ENCODE measurements at regions not wholly inside any gene's neighbourhood (a gene's known extent, or its start where the extent isn't known, plus 50 kb on each side); places are given as distances from the start of the nearest gene placed in this dataset.

DNA sequence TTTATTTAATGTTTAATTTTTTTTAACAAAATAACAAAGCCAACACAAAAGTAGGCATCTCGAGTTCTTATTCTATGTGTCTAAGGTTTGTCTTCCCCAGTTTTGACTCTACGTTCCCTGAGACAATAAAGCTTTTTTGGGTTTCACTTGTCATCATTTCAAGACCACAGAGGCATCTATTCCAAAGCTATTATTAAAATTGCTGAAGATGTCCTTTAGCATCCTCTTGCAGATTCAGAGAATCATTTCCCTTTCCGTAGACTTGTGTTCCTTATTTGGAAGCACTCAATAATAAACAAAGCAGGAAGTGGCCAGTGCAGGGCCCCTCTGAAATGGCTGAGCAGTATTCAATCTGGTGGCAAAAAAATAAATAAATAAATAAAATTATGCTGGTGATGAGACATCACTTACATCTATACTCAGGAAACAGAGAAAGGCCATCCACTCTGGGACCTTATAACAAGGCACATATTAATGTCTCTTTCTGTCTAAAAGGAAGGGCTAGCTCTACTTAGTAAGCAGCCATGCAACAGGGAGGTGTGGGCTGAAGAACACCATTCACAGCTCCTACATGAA, 362.3 kb downstream of the WDR72 start:
- DNase-seq: no peak

DNA sequence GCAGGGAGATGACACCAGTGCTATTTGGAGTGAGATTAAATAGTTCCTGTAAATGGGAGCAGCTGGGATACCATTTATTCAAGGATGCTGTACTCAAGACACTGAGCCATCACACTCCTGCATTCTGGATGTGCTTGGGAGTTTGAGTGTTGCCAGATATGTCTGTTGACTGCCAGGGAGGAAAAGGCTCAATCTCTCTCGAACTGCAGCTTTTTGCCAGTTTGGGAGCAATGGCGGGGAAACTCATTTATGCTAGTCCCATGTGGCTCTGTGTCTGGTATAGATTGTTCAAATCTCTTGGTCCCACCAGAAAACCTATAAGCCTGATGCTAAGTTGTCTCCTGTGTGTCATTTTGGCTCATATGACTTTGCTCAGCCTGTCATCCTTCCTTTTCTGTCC, 363.6 kb downstream of the WDR72 start:
- DNase-seq: no peak

DNA sequence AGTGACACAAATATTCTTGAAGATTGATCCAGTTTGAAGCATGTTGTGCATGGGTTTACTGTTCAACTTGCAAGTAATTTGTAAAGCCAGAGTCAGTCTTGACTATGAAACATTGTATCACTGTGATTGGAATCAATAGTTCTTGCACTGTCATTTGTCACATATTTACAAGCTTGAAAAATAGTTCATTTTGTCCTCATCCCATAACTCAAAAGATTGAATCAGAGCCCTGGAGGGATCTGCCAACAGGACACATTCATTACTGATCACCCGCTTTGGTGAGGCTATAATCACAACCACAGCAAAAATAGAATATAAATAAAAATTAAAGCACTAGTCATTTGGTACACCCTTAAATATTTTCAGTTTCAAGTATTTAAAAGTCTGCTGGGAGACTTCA, 368.9 kb downstream of the WDR72 start:
- no peak for DNase-seq

DNA sequence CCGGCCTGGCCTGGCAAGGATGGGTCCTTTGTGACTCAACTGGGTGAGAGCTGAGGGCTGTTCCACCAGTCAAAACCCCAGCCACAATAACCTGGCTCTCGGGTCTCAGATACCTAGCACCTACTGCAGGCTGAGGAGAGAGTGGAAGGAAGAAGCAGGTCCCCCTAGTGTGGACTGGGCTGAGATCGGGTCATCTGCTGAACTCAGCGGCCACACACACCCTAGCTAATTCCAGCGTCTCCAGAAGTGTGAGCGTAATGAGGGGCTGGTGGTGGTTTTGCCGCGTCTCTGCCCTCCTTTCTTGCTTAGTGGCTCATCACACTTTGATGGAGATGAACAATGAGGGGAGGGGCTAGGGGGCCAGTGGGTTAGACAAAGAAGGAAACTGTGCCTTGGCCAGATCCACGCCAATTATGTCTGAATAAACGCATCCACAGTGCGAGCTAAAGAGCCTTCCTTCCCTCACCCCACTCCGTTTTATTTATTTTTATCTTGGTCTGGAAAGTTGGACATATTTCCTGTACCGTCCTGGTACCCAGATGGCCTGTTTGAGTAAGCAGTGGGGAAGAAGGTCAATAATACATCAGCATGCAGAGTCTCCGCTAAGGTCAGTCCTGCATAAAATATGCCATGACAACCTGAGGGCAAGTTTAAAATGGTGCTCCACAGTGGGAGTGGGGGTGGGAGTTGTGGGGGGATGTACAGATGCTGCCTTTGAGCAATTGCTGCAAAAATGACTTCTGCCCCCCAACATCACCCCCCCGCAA, 370.0 kb downstream of the WDR72 start:
- no peak for DNase-seq

DNA sequence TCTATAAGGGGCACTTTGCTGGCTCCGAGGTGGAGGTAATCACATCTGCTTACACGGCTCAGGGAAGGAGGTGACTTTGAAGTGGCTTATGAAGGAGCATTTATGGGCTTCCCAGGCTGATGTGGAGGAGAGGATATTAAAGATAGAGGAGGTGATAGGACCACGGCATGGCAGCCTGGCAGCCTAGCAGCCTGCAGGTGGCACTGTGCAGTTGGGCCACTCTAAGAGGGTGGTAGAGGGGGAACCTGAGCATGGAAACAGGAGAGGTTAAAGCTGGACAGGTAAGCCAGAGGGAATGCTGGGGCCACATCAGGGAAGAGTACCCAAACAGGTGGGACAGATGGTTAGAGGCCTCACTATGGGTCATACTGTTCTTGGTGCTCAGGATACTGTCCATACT, 375.0 kb downstream of the WDR72 start:
- no peak for DNase-seq

DNA sequence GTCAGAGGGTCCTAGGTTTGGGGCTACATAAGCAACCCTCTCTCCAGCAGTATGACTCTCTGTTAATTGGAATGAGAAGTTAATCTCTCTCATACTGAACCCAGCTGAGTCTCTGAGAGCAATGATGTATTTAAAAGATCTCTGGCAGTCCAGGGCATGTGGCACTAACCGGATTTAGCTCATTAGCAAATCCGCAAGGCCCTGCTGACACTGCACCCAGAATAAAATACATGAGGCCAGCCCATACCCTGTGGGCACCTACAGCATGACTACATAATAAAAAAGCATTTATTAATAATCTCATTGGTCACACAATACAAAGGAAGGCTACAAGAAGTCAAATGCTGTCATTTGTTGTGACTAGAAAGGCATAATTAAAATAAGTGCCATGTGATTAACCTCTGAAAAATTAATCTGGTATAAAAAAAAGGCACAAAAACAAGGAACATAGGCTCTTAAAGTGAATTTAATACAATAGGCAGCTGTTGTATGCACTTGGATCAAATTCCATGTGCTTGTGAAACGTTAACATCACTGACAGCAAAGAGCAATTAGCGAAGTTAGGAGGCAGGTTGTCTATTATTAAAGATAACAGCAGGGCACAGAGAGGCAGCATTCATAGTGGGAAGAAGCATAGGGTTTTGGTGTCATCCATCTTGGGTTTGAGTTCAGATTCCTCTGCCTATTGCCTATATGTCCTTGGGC, 381.2 kb downstream of the WDR72 start:
- no peak for DNase-seq

DNA sequence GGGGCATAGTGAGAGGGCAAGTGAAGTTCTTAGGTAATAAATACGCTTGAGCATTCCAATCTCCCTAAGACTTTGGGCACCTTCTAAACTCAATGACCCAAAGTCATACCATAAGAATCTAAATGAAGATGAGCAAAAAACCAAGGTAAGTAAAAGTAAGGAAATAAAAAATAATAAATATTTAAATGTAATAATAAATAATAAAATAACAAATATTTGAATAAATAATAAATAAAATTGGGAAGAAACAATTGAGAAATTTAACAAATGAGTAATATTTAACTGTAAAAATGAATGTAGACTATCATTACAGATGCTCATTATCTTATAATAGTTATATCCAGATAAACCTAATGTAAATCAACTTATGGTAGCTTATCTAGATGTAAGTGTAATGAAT, 391.7 kb downstream of the WDR72 start:
- no peak for DNase-seq

DNA sequence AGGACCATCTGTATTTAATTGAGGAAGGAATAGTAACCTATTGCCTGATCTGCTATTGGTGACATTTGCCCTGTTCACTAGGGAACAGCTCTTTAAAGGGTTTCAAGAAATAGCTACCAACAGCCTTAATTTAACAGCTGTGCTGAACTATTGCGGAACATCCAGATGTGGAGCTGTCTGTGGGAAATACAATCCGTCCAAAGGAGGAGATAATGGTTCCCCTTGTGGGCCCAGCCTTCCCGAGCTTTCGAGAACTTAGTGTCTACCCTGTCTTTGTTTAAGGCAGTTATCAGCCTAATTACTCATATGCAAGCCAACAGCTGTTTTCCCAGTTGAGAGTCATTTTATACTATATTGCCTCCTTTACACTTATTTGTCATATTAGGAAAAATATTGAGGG, 398.6 kb downstream of the WDR72 start:
- no peak for DNase-seq

DNA sequence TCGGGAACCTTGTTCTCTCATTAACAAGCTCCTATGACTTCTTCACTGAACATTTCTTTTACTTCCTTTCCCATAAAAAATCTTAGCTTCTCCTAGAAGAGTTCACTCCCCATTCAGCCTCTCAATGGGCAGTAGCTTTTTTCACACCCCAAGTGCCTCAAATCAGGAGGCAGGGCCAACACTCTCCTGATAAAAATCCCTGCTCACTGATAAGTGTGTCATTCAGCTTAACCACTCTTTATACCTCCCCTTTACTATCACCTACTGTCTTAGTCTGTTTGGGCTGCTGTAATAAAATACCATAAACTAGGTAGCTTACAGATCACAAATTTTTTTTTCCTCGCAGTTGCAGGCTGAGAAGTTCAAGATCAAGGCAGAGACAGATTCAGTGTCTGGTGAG, 400.4 kb downstream of the WDR72 start:
- no peak for DNase-seq

DNA sequence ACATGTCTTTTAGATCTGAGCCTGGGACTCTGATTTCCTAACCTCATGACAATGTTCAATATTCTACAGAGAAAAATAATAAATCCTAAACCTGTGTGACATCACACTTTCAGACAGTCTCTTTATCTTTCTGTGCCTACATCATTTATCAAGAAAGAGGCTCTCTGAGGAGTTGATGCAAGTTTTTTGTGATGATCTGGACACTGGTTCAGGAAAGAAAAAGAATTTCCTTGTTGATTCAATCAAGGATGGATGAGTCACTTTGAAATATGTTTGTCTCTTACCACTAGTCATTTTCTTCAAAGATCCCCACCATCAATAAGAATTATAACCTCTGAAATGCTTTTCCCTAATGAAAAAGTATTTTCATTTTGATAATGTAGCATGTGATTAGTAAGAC, 404.6 kb downstream of the WDR72 start:
- no peak for DNase-seq

DNA sequence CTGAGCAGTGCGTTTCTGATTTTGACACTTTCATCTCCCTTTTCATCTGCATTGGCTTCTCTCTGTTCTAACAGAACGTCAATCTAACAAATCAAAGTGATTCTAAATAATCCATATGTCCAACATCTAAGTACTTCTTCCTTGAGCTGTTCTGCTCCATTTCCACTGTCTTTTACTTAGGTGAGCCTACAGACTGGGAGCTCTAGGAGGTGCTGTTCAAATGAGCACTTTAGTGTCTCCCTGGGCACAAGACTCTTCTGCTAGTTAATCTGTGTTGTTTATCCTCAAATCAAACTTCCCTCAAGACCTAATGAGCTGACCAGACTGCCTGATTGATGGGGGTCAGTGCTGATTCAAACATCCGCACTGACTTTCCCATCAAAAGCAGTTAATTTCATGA, 408.1 kb downstream of the WDR72 start:
- DNase-seq: no peak

DNA sequence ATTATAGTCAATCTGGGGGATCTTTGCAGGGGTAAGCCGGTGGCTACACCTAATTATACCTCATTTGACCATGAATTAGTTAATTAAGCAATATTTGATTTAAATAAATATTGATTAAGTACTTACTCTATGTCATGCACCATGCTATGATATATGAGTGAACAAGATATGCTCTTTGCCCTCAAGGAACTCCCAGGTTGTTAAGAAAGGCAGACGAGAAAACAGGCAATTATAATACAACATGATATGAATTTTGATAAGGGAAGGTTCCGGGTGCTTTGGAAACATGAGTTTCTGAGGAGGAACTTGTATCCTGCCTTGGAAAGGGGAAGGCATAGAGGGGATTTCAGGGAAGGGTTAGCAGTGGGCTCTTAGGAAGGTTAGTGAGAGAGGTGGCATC, 412.9 kb downstream of the WDR72 start:
- DNase-seq: no peak

DNA sequence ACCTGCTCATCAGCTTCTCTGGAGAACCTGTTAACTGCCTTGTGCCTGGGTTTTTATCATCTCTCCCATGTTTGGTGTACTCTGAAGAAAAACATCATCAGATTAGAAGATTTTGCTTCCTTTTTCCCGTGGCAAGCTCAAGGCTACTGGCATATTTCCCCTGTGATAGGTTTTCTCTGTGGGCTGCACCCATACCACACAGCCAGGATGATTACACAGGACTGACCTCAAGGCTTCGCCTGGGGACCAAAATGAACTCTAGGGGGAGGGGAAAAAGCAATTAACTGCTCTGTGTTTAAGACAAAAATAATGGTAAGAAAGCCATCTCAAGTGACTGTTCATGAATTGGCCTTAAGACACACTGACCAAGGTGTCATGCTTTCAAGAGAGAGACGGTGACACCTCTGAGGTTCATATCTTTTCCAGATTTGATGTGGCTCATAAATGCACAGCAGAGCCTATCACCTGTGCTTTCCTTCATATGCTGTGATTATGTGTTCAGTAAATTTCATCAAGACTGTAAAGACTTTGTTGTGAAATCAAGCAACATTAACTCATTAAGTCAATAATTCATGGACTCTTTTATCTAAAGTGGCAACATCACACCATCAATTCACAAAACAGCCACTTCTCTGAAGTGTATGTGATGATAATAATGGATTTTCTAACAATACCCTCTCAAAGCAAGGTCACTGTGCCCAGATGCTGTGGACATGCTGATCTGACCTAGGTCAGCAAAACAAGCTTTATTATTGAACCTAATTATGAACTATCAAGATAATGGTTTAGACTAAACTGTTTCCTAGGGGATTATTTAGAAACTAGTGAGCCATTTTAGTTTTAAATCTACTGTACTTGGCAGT, 427.9 kb downstream of the WDR72 start:
- no peak for DNase-seq

DNA sequence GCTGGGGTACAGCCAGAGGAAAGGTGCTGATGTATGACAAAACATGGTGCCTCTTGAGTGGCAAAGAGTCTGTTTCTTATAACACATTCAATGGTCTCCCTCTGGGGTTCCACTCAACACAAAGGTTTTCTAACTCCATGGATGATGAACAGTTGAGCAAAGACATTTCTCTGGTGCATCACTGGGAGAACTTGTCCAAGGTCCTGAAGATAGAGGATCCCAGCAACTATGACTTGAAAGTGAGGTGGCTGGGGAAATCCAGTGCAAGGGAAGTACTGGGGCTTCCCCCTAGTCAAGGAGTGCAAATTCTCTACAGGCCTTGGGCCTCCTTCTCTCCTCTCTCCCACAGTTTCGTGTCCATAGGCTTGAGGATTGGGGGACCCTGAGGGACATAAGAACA, 431.1 kb downstream of the WDR72 start:
- no peak for DNase-seq

DNA sequence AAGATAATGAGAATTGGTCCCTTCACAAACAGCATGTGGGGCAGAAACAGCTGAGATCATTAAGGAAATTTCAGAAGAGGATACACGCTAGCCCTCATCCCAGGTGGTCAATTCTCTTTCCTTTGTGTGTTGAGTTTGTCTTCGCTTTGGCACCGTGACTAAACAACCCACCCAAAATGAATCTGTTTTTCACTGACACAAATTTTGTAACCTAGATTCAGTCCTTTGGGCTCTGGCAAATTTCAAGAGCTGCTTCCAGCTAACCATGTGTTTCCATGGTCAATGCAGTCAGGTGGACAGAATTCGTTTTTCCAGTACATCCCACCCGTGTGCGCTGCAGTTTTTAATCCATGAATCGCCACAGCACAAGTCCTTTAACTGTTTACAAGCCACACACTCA, 435.4 kb downstream of the WDR72 start:
- DNase-seq: no peak

DNA sequence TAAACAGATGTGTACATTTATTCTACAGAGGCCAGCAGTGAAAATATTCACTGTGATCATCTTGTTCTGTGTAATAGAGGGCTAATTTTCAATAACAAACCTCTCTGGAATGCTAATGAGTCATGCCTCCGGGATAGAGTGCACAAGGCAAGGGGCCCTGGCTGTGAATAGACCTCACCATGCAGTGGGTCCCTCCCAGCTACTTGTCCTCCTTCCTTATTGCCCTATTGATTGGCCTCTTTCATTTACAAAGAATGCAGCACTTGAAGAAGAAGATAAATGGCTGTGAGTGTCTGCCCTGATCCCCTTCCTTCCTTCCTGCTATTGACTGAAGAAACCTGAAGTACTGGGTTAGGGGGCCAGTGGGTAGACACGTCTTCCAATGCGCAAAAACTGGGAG, 436.3 kb downstream of the WDR72 start:
- DNase-seq: no peak

DNA sequence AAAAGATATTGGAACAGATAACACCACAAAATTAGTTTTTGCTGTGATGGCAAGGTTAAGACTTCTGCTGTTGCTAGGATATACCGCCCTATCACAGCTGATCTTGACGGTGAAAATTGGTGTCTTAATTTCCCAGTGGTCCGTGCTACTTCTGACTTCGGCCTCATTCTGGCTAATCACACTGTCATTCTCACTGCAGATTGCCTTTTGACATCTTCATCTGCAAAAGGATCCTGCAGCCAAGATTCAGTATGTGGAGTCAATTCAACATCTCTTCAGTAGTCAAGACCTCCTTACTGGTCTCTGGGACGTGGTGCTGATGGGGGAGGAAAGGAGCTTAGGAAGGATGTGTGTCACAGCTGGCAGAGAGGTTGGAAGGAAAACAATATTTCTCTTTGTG, 438.6 kb downstream of the WDR72 start:
- no peak for DNase-seq

DNA sequence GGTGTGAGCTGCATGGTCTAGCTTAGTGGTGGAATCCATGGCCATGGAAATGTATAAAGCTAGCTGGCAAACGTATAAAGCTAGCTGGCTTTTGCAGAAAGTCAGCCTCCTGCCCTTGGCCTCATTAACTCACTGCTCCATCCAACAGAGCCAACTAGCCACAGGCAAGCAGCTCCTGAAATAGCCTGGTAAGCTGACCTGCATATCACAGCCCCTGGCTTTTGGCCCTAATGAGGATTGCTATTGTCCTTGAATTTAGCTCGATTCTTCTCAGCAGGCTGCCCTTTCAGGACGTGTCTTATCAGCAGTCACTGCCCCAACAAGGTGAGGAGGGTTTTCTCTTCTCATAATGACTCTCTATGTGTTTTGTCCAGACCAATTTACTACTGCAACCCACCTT, 446.8 kb downstream of the WDR72 start:
- no peak for DNase-seq

DNA sequence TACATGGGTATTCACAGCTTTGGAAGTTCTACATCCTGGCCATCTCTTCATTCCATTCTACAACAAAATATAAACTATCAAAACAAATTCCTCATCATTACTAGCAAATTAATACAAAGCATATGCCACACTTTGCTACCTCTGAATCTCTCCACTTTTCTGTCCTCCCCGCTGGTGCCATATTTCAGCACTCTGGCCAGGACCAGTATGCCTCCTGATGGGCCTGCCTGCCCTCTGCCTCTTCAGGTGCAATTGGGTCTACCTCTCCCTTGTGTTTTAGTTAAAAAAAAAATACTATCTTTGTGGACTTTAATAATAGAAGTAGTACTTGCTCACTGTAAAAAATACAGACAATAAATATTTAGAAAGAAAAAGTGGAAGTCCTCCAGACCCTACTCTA, 448.8 kb downstream of the WDR72 start:
- DNase-seq: no peak

DNA sequence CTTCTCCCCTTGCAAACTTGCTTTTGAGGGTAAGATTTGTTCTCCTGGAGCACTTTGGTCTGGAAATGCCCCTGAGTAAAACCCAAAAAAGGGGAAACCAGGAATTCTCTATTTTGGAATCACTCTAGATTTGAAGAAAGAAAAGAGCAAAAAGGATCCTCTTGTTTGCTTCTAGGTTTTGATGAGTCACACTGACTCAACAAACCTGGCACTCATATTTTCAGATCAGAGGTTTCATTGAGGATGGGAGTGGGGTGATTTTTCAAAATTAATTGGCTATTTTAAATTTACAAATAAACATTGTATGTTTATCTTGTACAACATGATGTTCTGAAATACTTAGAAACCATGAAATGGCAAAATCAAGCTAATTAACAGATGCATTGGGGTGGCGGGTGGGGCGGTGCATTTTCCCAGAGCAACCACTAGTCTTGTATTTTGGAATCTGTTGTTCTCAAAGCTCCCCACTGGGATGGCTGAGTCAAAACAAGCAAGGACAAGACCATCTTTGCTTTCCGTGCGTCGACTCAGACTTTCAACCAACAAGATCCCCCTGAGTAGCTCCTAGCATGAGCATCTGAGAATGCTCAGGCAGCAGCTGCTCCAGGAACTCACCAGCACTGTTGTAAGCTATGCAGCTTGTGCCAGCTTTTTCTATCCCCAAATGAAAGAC, 451.4 kb downstream of the WDR72 start:
- DNase-seq: no peak

DNA sequence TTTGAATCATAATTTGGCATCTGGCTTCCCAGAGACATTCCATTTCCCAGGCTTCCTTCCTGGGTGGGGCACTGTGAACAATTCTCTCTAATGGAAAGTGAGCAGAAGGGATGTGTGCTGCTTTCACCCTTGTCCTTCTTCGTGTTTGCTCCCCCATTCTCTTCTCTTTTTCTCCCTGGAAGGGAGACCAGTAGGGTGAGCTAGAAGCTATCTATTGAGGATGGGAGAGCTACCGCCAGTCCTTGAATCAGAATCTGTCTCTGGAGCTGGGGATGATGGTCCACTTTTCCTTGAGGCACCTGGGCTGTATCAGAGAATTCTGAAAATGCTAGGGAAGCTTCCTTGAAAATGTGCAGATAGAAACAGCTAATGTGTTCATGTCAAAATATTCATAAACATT, 453.9 kb downstream of the WDR72 start:
- no peak for DNase-seq

DNA sequence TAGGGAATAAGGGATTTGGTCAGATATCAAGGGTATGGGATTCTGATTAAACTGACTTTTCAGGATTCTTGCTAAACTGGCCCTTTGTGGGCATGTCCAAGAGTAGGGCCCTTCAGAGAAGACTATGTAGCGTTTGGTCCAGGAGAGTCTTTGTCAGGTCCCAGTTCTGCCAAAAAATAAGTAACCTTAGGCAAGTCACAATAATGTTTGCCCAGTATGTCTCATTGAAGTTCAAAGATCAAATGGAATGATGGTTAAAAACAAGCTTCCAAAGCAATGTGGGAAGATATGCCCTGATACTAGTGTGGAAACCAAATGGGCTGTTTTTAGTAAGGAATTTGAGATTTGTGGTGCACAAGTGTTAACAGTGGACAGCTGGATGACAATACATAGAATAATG, 454.4 kb downstream of the WDR72 start:
- no peak for DNase-seq

DNA sequence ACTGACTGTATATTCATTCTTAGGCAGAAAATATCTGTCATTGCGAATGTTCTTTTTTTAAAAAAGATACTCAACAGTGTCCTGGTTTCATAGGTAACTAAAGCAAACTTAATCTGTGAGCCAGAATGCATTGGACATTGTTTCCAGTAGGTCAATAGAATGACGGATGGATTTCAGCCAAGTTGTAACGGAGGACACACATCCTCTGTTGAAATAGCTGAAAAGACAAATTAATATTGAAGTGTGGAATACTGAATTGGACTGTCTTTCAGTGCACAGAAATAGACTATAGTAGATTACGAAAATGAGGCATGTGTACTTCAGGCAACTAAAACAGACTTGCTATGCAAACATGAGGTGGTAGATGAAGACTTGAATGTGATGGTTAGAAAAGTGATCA, 461.6 kb downstream of the WDR72 start:
- DNase-seq: no peak
